ENCODE measurements at regions not wholly inside any gene's neighbourhood (a gene's known extent, or its start where the extent isn't known, plus 50 kb on each side); places are given as distances from the start of the nearest gene placed in this dataset.

GRCh38 chr4:133493241-133493640, 344.1 kb downstream of the PCDH10 start:
- Histone ChIP-seq H2AK5ac (ENCODE audit: insufficient read length, low read length) (no peak overlapping the region), H4K5ac (ENCODE audit: insufficient read length, low read depth, low read length) (no peak overlapping the region), H2BK15ac (ENCODE audit: low read depth, low read length) (no peak overlapping the region), H3K27ac (ENCODE audit: insufficient read length, low read depth, low read length) (no peak overlapping the region), H3K56ac (ENCODE audit: insufficient read length, low read depth, low read length) (no peak overlapping the region), H4K91ac (ENCODE audit: insufficient read length, low read depth, low read length) (no peak overlapping the region), H2BK20ac (ENCODE audit: low read depth, low read length, poor library complexity, severe bottlenecking) (no peak overlapping the region), H3K23ac (ENCODE audit: insufficient read length, low read depth, low read length) (no peak overlapping the region), H2BK5ac (ENCODE audit: insufficient read length, low read length) (no peak overlapping the region), H3K4me2 (ENCODE audit: insufficient read depth, insufficient read length, low read length) (no peak overlapping the region), H4K20me1 (ENCODE audit: control insufficient read depth, insufficient read depth, insufficient read length) (no peaks in the 10 kb centered on the region), H3K14ac (ENCODE audit: insufficient read depth, low read length) (no peak overlapping the region), H3T11ph (ENCODE audit: low read length) (no peak overlapping the region), H3K9ac (ENCODE audit: extremely low read depth, insufficient read length, low read length) (no peak overlapping the region), H3K9me3 (ENCODE audit: control insufficient read depth, low read depth, low read length) (no peaks in the 10 kb centered on the region), H2BK12ac (ENCODE audit: insufficient read length, low read depth, low read length) (no peak overlapping the region), H2AFZ (ENCODE audit: low read length) (no peak overlapping the region), H3K4ac (ENCODE audit: low read depth, low read length) (no peak overlapping the region), H2BK120ac (ENCODE audit: low read depth, low read length, poor library complexity, severe bottlenecking) (no peak overlapping the region), H3K23me2 (ENCODE audit: insufficient read length, low read depth, low read length, poor library complexity, severe bottlenecking) (no peaks in the 10 kb centered on the region), H3K4me1 (ENCODE audit: insufficient read depth, low read length) (no peaks in the 10 kb centered on the region), H3K18ac (ENCODE audit: insufficient read length, low read depth, low read length) (no peak overlapping the region), H3K79me1 (ENCODE audit: insufficient read depth, low read depth, low read length, poor library complexity, severe bottlenecking) (no peaks in the 10 kb centered on the region), H3K79me2 (ENCODE audit: insufficient read depth, low read length) (no peaks in the 10 kb centered on the region), H4K8ac (replicated peaks; ENCODE audit: insufficient read length, low read depth, low read length) (no peak overlapping the region), H3K27me3 (ENCODE audit: insufficient read depth, low read length) (no peaks in the 10 kb centered on the region)
- Mint-ChIP-seq H3K4me1 (no peaks in the 10 kb centered on the region), H3K9me3 (peaks cover 6 to 7% of the 10 kb centered on the region in 2 experiments; a peak in 4 of 5 replicates), H3K36me3 (ENCODE audit: insufficient read depth in 1 of 3, low read depth in 3 of 3) (peaks cover 0 to 2% (median 0%) of the 10 kb centered on the region in 3 experiments; a peak in 2 of 7 replicates), H3K27ac (no peak overlapping the region), H3K4me3 (no peak overlapping the region), H3K27me3 (ENCODE audit: low read depth) (no peaks in the 10 kb centered on the region)
- WGBS (ENCODE audit: extremely low coverage, insufficient read length, low lambda C conversion rate): no CpG with 5 or more reads among the region's 1 CpG
- no peak for TF ChIP-seq CTCF (conservative IDR thresholded peaks at IDR 0.05)
- DNase-seq: no peak

Data from H9 (cell line).